DMS79 treated with DMSO at 0.1 percent for 48 hours (cell line): ENCODE measurements at regions not wholly inside any gene's neighbourhood (a gene's known extent, or its start where the extent isn't known, plus 50 kb on each side); places are given as distances from the start of the nearest gene placed in this dataset.

ENCODE experiments used
- DNase-seq: peaks from one replicate; lab custom pipeline; 2025; lab: John Stamatoyannopoulos, UW

DNA sequence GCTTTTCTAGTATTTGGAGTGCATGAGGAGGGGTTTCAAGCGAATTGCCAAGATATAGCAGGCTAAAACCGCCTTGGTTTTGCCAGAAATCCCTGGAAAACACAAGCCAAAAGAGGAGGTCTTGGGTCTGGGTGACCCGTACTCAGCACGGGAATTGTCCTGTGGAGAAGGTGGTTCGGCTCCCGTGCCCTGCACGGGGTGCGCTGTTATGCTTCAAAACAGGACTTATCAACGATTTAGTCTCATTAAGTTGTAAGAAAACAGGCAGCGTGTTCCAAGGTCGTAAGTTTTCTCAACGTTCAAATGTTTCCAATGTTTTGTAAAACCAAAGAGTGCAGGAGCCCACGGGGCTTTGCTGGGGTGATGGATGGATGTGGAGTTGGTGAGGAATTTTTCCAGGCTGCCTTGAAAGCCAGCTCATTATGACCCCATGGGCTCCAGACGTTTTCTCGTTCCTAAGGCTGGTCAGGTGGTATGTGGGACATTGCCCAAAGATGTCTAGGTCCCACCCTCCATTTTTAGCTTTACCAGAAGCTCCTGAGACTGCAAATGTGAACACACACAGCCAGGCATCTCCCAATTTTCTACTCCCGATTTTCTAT, 75.4 kb upstream of the CLDN14 start:
- DNase-seq, result no peak

DNA sequence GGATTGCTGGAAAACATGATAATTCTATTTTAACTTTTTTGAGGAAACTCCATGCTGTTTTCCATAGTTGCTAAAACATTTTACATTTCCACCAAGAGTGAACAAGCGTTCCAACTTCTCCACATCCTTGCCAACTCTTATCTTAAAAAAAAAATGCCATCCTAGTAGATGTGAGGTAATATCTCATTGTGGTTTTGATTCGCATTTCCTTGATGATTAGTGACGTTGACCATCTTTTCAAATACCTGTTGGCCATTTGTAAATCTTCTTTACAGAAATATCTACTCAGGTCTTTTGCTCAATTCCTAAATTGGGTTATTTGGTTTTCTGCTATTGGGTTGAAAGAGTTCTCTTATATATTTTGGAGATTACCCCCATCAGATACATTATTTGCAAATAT, 77.4 kb upstream of the CLDN14 start:
- DNase-seq, result no peak

DNA sequence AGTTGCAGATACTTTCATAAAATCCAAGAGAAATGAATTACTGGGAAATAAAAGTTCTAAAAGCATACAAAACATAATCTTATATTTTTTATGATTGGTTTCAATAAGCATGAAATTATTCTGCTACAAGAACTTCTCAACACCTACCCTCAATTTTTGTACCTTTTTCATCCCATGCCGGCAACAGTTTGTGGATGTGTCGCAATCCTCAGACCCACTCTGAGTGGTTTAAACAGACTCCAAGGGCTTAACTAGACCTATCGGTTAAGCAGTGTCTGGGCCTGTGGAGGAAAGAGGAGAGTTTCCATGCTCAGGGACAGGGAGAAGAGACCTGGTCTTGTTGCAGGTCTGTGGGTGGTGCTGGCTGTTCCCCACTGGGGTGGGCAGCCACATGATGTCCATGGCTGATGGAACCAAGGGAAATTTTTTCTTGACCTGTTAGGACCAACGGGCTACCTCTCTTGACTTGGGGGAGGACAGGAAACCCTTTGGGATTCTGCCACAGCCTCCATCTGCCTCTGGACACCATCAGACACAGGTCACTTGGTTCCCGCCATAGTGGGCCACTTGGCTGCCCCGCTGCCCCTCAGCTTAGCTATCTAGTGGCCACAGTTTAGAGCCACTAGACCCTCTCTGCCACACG, 81.1 kb upstream of the CLDN14 start:
- no peak for DNase-seq

DNA sequence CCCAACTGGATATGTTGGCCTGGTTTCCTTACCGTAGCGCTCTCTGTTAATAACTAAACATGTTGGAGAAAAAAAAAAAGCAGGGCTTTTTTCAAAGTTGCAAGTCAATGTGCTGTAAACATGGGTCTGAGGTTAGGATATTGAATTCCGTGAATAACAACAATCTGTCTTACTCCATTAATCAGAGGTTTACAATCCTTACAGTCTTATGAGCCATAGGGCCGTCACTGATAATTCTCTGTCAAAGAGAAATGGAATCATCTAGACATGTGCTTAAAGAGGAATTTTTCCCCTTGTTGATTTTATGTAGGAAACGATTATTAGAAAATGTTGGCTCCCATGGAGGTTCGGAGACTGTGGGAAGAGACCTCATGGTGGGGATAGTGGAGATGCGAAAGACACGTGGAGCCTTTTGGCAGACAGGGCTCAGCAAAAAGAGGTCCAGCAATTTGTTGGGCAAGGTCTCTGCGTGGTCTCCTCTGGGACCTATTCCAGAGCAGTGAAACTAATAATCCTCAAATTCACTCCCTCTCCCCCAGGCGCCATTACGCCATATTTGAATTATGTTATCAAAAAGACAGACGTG, 83.5 kb upstream of the CLDN14 start:
- no peak for DNase-seq

DNA sequence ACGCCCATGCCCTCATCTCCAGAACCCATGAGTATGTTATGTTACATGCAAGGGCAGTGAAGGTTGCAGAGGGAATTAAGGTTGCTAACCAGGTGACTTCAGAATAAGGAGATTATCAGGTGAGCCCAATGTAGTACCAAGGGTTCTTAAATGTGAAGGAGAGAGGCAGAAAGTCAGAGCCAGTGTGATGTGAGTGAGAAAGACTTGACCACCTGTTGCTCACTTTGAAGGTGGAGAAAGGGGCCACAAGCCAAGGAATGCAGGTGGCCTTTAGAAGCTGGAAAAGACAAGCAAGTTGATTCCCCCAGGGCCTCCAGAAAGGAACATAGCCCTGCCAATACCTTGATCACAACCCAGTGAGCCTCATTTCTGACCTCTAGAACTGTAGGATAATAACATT, 84.7 kb upstream of the CLDN14 start:
- no peak for DNase-seq

DNA sequence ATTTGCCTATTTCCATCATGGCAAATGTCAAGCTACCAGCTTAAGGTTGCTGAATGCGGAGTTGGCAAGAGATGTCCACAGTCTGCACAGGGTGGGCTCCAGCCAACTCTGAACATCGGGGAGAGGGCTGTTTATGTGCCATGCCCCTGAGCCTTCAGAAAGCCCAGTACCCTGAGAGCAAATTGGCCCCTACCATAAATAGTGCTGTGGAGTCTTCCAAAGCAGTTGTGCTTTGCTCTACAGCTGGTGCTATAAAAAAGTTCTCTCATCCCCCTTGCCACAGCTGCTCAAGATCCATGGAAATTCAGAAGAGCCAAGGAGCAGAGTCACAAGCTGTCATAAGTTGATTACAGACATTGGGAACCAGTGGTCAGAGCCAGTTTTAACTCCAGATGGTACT, 85.6 kb upstream of the CLDN14 start:
- DNase-seq, result no peak

DNA sequence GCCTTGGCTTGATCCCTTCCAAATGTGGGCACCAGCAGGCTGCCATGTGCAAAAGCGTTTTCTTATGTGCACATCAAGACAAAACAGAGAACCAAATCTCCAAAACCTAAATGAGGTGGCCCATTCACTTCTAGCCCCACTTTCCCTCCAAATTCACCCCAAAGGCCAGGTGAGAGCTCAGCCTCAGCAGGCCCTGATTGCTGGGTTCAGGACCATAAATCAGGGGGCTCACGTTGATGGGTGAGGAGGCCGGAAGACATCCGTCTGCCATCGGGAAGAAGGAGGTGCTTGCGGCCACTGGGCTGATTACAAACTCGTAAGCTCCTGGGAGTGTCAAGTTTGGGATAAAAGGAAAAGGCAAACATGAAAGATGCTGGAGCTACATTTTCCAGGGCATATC, 86.7 kb upstream of the CLDN14 start:
- no peak for DNase-seq

DNA sequence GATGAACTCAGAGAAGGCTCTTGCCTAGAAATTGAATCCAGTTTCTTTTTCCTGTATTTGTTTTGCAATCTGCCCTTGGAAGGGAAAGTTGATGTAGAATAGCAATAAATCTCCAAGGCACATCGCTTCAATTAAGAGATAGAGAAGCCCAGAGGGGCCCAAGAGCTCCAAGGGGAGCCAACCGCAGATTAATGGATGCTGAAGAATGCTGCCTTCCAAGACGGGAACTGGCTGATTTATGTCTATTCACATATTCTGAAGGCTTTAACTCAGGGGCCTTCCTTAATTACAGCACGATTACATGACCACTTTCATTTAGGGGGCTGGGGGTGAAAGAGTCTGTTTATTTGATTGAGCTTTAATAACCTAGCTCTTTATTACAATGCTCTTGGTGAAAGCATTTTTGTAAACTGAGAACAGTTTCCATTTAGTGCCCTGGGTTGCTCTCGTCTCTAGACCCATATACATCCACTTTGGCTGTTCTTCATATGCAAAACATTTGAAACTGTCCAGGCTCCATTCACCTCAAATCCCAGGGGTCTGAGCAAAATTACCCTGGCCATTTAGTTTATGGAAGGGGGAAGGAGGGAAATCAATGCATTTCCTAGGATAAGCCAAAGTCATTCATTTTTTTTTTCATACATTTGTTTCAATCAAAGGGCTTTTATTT, 87.4 kb upstream of the CLDN14 start:
- no peak for DNase-seq

DNA sequence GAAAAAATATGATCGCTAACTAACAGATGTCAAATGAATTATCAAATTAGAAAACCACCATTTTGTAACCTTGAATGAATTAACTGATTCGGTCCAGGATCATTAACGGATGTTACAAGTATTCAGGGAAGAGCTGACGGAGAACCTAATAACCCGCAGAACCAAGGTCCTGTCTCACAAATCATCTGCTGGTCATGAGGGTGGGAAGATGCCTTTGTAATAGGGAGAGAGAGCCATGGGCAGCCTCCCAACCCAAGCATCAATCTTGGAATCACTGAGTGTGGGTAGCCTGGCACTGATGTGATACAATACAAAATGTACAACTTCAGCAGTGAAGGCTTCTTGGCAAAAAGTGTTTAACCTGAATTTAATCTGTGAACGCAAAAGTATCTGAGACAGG, 89.6 kb upstream of the CLDN14 start:
- no peak for DNase-seq

DNA sequence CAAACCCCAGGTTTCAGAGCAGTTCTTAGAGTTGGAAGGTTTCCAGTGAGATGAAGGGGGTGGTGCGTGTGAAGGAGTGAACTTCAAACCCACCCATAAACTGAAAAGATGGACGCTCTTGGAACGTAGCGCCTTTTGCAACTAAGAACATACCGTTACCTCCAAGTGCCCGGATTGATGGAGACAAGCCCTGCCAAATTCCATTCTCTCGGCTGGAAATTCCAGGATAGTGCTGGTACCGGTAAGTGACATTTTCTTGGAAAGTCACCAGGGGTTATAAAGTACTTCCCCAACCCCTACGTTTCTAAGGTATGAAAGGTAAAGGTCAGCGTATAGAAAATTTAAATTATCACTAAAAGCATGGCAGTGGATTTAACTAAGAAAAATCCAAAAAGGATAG, 91.6 kb upstream of the CLDN14 start:
- DNase-seq, result no peak

DNA sequence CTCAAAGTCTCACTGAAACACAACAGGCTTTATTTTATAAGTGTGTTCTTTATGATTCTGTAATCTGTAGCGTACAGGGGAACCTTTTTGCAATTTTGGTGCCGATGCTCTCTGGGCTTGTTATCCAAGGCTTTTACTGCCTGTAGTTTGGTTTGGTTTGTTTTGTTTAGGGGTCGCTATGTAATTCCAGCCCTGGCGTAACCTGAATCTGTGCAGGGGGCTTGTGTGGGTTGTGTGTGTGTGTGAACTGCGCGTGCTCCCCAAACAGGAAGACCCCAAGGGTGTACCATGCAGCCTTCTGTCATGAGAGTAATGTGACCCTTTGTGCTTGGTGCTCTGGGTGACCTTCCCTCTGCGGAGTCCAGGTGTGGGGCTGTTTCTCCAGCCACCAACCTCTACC, 92.1 kb upstream of the CLDN14 start:
- no peak for DNase-seq

DNA sequence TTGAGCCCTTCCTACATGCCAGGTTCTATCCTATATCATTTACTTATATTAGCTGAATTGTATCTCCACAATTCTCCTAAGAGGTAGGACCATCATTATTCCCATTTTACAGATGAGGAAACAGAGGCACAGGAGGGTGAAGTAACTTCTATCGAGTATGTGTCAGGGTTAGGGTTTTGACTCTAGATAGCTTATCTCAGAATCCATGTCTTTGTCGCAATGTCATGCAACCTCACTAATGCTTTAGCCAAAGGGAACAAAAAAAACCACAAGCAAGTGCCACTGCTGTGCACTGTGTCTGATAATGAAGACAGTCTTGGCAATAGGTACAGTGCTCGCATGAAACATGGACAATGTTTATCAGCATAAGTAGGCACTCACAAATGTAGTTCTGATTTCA, 95.4 kb upstream of the CLDN14 start:
- no peak for DNase-seq

DNA sequence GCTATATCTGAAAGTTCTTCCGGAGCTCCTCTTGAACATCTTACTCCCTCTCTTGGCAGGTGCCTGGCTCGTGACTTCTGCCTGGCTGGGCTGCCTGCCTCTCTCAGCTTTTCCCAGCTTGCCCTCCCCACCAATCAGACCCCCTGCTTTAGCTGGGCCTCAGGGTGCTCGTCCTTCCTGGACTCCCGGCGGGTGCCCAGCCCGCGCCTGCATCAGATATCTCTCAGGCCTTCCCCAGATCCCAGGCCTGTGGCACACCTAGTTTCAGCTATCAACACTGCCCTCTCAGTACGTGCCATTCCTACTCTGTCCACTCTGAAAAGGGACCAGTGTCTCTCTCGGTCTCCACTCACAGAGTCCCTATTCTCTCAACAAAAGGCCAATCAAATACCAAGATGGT, 96.5 kb upstream of the CLDN14 start:
- no peak for DNase-seq

DNA sequence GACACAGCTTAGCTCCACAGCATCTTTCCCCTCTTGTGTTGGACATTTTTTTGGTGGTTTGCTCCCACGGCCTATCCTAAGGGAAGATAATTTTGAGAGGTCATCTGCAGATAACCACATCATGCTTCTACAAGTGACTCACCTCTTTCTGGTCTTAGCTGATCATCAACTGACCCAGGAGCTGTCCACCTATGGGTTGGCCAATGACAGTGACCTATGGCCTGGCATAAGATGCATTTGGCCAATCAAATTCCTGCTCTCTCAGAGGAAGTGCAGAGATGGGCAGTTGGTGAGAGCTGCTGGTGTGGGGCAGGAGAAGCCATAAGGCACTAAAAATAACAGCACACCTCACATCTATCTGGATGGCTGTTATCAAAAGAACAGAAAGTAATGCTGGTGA, 100.0 kb upstream of the CLDN14 start:
- no peak for DNase-seq

DNA sequence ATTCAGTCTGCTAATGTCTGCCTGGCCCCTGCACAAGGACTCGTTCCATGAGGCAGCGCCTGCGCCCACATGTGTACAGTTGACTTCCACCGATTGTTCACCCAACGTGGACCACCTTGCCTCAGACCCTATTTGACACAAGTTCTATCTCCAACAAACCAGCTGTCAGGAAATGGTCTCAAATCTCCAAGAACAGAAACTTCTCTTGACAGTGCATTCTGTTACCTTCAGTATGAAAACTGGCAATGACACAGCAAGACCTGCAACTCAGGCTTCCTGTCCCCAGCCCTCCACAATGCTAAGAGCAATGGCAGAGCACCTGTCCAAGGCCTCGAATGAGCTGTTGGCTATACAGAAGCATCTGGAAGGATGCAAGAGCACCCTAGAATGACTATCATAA, 102.3 kb upstream of the CLDN14 start:
- DNase-seq, result no peak

DNA sequence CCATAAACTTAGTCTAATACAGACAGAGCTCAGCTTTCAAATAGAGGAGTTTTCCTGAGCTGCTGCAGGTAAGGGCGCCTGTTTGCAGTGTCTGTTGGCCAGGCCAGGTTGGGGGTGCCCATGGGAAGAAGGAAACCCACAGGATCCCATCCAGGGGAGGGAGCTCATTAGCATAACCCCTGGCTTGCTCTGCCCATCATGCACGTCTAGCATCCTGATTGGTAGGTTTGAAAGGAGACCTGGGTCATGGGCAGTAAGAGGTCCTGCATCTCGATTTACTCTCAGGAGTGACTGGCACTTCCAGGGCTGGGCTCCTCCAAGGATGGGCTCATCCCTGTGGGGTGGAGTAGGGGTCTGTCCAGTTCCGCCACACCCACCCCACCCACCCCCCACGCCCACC, 103.7 kb upstream of the CLDN14 start:
- DNase-seq, result no peak

DNA sequence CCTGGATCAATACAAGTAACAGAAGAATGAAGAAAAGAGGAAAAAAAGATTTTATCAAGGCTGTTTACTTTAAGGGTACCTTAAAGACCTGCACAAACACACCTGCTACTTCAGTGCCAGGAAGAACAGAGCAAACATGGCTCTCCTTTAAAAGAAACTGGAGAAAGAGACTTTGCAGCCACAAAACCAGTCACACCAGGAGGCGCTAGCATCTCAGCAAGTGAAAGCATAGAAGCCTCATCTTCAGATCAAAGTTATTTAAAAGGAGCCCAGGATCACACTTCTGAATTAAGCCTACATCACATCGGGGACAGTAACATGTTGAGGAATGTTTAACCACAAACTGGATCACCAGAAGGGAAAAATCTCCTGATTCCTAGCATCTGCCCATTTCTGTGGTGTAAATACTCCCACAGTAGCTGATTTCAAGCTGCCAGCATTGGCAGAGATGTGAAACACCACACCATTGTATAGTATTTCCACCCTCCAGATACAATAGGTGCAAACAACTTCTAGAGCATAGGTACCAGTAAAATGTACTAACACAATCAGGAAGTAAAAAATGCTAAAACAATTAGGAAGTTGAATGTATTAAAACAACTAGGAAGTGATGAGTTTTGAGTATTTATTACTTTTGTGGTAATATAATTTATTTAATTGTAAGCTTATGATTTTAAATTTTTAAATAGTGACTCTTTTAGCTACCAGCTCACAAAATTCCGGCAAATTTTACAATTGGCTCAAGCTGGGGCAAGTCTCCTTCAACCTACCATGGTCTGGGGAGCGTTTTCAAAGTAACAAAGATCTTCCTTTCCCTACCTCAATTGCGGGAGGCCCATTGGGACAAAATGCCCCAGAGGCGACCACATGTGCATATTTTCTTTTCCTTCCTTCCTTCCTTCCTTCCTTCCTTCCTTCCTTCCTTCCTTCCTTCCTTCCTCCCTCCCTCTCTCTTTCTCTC, 105.3 kb upstream of the CLDN14 start:
- no peak for DNase-seq

DNA sequence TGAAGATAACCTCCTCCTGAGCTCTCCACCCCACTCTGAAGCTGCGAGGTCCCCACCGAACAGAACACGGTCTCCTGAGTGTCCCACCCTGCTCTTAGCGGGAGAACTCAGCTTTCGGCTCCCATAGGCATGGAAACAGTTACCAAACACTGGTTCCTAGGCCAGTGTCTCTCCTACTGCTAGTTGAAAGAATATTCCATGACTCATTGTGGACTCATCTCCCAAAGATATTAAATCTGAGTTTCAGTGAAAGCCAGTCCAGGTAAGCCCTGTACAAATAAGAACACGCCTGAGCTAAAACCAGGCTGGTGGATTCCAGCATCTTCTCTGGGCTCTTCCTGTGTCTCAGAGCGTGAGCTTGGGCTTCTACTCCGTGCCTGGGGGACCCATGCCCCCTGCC, 107.5 kb upstream of the CLDN14 start:
- no peak for DNase-seq

DNA sequence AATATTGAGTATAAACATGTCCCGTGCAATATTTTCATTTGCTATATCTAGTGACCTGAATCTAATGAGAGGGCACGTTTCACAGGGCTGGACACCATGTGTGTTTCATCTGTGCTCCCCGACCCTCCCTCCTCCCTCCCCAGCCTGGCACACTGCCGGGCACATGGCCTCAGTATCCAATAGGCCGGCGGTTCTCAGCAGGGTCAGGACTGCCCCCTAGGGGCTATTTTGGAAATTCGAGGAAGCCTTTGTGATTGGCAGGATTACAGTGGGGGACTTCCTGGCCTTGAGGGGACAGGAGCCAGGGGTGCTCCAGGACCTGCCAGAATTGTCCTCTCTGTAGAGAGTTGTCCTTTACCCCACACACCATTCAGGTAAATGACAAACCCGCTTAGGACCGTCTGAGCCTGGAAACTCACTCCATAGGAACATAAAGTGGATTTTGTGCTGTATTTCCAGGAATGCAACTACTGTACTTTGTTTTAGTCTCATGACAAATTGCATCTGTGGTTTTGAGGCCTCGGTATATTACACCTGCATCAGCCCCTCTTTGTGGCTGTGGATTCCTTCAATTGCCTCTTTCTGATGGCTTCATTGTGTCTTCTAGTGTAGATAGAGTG, 109.5 kb upstream of the SIM2 start:
- DNase-seq, result no peak

DNA sequence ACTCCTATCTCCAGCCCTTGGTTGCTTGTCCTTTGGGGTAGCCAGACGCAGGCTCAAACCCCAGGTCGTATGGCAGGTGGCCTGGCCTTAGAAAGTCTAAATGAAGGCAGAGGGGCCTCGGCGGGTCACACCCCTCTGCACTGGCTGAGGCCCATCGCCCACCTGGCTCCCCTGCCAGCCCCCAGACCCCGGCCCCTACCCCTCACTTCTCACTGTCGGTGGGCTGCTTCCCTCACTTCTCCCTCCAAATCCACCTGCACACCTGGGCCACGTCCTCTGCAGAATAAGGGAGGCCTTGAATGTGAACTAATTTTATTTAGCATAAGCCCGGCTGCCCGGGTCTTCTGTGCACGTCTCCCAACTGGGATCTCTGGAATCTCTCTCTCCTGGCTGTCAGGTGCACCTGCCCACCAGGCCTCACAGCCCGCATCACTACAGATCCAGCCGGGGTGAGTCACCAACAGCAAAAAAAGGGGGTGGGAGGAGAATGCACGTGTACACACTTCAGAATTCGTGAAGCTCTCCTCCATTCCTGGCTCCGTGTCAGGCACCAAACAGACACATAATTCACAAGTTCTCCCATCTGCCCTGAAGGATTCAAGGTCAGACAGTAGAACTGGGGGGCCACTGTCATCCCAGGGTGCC, 107.5 kb upstream of the SIM2 start:
- no peak for DNase-seq

DNA sequence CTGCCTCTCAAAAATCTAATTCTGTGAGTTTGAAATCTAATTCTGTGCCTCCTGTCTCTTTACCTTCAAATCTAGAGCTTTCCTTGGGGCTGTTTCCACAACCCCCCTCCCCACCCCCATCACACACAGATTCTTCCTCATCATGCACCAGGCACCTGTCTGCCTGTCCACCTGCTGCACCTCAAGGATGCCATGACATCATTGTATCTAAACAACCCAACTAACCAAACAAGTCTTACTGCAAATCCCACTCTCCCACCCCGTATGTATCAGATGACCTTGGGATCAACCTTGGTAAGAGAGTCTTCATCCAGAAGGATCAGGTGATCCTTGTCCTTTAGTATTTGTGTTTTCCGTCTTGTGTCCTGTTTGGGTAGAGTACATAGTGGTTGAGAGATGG, 102.7 kb upstream of the SIM2 start:
- DNase-seq, result no peak
